ENCODE measurements at regions not wholly inside any gene's neighbourhood (a gene's known extent, or its start where the extent isn't known, plus 50 kb on each side); places are given as distances from the start of the nearest gene placed in this dataset.
"Not testable (repeated sequence)": the region's sequence is repeated elsewhere in the genome, so short reads cannot be mapped to it uniquely, and the experiment has no call there.

GRCh38 chr9:65422966-65423690, 138.1 kb upstream of the FOXD4L5 start:
- peaks cover 15% of the 10 kb centered on the region for H3K36me3 Mint-ChIP-seq (ENCODE audit: low read depth)
- H3K27ac Mint-ChIP-seq (ENCODE audit: unreplicated experiment); H3K27me3 Mint-ChIP-seq (ENCODE audit: low read depth); H3K4me3 Mint-ChIP-seq; H3K4me1 Mint-ChIP-seq; DNase-seq (ENCODE audit: low read depth, low spot score): not testable (repeated sequence)
- peaks cover 18% of the 10 kb centered on the region for H3K9me3 Mint-ChIP-seq

GRCh38 chr9:65421486-65421885, 136.5 kb upstream of the FOXD4L5 start:
- Mint-ChIP-seq H3K9me3 (peaks cover 18% of the 10 kb centered on the region), H3K36me3 (ENCODE audit: low read depth) (peaks cover 15% of the 10 kb centered on the region)
- not testable (repeated sequence) for H3K4me3 Mint-ChIP-seq; H3K27me3 Mint-ChIP-seq (ENCODE audit: low read depth); H3K27ac Mint-ChIP-seq (ENCODE audit: unreplicated experiment); DNase-seq (ENCODE audit: low read depth, low spot score); H3K4me1 Mint-ChIP-seq

GRCh38 chr9:65420771-65421170, 135.8 kb upstream of the FOXD4L5 start:
- Mint-ChIP-seq H3K27me3 (ENCODE audit: low read depth) (no peaks in the 10 kb centered on the region), H3K27ac (ENCODE audit: unreplicated experiment) (no peak overlapping the region), H3K4me3 (no peak overlapping the region), H3K36me3 (ENCODE audit: low read depth) (peaks cover 16% of the 10 kb centered on the region), H3K9me3 (peaks cover 17% of the 10 kb centered on the region), H3K4me1 (no peaks in the 10 kb centered on the region)
- no peak for TF ChIP-seq CTCF (conservative IDR thresholded peaks at IDR 0.05)
- no peak for DNase-seq (ENCODE audit: low read depth, low spot score)

GRCh38 chr9:65418966-65419365, 134.0 kb upstream of the FOXD4L5 start:
- peaks cover 15% of the 10 kb centered on the region for H3K9me3 Mint-ChIP-seq
- not testable (repeated sequence) for H3K27ac Mint-ChIP-seq (ENCODE audit: unreplicated experiment); H3K27me3 Mint-ChIP-seq (ENCODE audit: low read depth); H3K4me3 Mint-ChIP-seq; DNase-seq (ENCODE audit: low read depth, low spot score); H3K4me1 Mint-ChIP-seq
- H3K36me3 Mint-ChIP-seq (ENCODE audit: low read depth) = peaks cover 15% of the 10 kb centered on the region

GRCh38 chr9:65416948-65417347, 131.9 kb upstream of the FOXD4L5 start:
- not testable (repeated sequence) for H3K27me3 Mint-ChIP-seq (ENCODE audit: low read depth); DNase-seq (ENCODE audit: low read depth, low spot score); H3K4me3 Mint-ChIP-seq; H3K4me1 Mint-ChIP-seq; H3K27ac Mint-ChIP-seq (ENCODE audit: unreplicated experiment)
- Mint-ChIP-seq H3K36me3 (ENCODE audit: low read depth) (peaks cover 15% of the 10 kb centered on the region), H3K9me3 (peaks cover 14% of the 10 kb centered on the region)

- H3K4me1 Mint-ChIP-seq; DNase-seq (ENCODE audit: low read depth, low spot score); H3K9me3 Mint-ChIP-seq; H3K27ac Mint-ChIP-seq (ENCODE audit: unreplicated experiment); H3K27me3 Mint-ChIP-seq (ENCODE audit: low read depth); H3K4me3 Mint-ChIP-seq: not testable (repeated sequence)
- peaks cover 10% of the 10 kb centered on the region for H3K36me3 Mint-ChIP-seq (ENCODE audit: low read depth)
Observed at GRCh38 chr9:65414249-65414648, 129.2 kb upstream of the FOXD4L5 start.

GRCh38 chr9:65413371-65413770, 128.4 kb upstream of the FOXD4L5 start:
- not testable (repeated sequence) for H3K27ac Mint-ChIP-seq (ENCODE audit: unreplicated experiment); H3K4me1 Mint-ChIP-seq; H3K4me3 Mint-ChIP-seq; H3K9me3 Mint-ChIP-seq; DNase-seq (ENCODE audit: low read depth, low spot score); H3K36me3 Mint-ChIP-seq (ENCODE audit: low read depth); H3K27me3 Mint-ChIP-seq (ENCODE audit: low read depth)

- no peak for DNase-seq (ENCODE audit: low read depth, low spot score)
- Mint-ChIP-seq H3K4me3 (no peak overlapping the region), H3K4me1 (no peaks in the 10 kb centered on the region), H3K36me3 (ENCODE audit: low read depth) (peaks cover 17% of the 10 kb centered on the region), H3K9me3 (peaks cover 16% of the 10 kb centered on the region), H3K27ac (ENCODE audit: unreplicated experiment) (no peak overlapping the region), H3K27me3 (ENCODE audit: low read depth) (peaks cover 3% of the 10 kb centered on the region)
- no peak for TF ChIP-seq CTCF (conservative IDR thresholded peaks at IDR 0.05)
Observed at GRCh38 chr9:65411901-65412300, 126.9 kb upstream of the FOXD4L5 start.
